ENCODE measurements at regions not wholly inside any gene's neighbourhood (a gene's known extent, or its start where the extent isn't known, plus 50 kb on each side); places are given as distances from the start of the nearest gene placed in this dataset.

DNA sequence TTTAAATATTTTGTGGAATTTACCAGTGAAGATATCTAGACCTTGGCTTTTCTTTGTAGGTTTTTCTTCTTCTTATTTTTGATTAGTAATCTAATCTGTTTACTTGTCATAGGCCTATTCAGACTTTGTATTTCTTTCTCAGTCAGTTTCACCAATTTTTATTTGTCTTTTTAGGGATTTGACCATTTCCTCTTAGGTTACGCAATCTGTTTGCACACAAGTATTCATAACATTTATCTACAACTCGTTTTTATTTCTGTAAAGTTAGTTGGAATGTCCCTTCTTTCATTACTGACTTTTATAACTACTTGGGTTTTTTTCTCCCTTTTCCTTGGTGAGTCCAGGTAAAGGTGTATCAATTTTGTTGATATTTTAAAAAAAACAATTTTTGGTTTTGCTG, 545.7 kb downstream of the AACS start:
- no peak for DNase-seq (ENCODE audit: extremely low read depth, low read depth)
- no peak overlapping the region for H3K4me3 ChIP-seq (replicated peaks; ENCODE audit: low read depth, low read length)
- TF ChIP-seq, protein P1, sequence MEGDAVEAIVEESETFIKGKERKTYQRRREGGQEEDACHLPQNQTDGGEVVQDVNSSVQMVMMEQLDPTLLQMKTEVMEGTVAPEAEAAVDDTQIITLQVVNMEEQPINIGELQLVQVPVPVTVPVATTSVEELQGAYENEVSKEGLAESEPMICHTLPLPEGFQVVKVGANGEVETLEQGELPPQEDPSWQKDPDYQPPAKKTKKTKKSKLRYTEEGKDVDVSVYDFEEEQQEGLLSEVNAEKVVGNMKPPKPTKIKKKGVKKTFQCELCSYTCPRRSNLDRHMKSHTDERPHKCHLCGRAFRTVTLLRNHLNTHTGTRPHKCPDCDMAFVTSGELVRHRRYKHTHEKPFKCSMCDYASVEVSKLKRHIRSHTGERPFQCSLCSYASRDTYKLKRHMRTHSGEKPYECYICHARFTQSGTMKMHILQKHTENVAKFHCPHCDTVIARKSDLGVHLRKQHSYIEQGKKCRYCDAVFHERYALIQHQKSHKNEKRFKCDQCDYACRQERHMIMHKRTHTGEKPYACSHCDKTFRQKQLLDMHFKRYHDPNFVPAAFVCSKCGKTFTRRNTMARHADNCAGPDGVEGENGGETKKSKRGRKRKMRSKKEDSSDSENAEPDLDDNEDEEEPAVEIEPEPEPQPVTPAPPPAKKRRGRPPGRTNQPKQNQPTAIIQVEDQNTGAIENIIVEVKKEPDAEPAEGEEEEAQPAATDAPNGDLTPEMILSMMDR (IDR thresholded peaks at IDR 0.05; ENCODE audit: low read depth, low read length, missing control alignments), result no peak

DNA sequence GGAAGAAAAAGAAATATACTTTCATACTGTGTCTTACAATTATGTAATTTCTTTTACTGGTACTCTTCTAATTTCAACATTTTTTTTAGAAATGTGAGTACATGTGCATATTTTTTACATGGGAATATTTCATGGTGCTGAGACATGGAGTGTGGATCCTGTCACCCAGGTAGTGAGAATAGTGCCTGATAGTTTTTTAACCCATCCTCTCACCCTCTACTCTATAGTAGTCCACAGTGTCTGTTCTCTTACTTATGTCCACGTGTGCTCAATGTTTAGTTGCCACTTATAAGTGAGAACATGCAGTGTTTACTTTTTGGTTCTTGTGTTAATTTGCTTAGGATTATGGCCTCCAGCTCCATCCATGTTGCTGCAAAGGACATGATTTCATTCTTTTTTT, 548.8 kb downstream of the AACS start:
- H3K4me3 ChIP-seq (replicated peaks; ENCODE audit: low read depth, low read length), result no peak overlapping the region
- TF ChIP-seq, protein P1 (IDR thresholded peaks at IDR 0.05; ENCODE audit: low read depth, low read length, missing control alignments), result no peak
- DNase-seq (ENCODE audit: extremely low read depth, low read depth), result no peak

DNA sequence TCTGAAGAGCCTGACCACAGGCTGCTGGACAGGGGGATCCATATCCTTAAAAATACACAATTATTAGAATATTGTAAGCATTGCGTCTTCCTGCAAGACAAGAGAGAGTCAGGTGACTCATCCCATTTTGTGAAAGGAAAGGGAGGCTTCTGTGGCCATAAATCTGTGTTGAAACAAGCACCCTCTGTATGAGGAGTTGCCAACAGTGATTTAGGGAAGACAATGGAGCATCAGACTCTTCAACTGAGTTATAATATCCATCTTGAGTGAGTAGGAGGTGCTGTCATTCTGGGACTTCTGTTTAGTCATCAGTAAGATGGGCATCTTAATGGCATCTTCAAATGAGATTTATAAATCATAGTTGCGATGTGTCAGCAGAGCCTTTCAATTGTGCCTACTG, 554.5 kb downstream of the AACS start:
- no peak overlapping the region for H3K4me3 ChIP-seq (replicated peaks; ENCODE audit: low read depth, low read length)
- TF ChIP-seq, protein P1 (IDR thresholded peaks at IDR 0.05; ENCODE audit: low read depth, low read length, missing control alignments), result no peak
- DNase-seq (ENCODE audit: extremely low read depth, low read depth), result no peak

DNA sequence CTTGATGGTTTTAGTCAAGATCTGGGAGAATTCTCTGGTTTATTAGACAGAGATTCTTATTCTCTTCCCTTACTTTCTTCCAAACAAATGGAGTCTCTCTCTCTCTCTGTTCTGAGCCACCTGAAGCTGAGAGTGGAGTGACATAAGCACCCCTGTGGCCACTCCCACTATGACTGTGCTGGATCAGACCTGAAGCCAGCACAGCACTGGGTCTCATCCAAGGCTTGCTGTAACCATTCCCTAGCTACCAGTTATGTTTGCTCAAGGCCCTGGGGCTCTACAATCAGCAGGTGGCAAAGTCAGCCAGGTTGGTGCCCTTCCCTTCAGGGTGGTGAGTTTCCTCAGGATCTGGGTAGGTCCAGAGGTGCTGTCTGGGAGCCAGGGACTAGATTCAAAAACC, 568.5 kb downstream of the AACS start:
- TF ChIP-seq, protein P1 (IDR thresholded peaks at IDR 0.05; ENCODE audit: low read depth, low read length, missing control alignments), result no peak
- no peak for DNase-seq (ENCODE audit: extremely low read depth, low read depth)

DNA sequence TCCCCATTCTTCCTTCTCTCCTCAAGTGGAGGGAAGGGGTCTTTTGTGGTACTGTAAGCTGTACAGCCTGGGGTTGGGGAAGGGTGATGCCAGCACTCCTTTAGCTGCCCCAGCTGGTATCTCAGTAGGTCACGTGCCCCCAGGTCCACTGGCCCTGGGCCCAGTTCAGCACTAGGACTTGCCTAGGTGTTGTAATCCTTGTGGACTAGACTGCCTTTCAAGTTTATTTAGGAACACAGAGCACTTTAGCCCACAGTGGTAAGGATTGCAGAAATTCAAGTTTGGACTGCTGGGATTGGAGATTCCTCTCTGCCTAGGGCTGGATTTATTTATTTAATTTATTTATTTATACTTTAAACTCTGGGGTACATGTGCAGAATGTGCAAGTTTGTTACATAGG, 569.6 kb downstream of the AACS start:
- DNase-seq (ENCODE audit: extremely low read depth, low read depth), result no peak
- TF ChIP-seq, protein P1 (IDR thresholded peaks at IDR 0.05; ENCODE audit: low read depth, low read length, missing control alignments), result no peak
- H3K4me3 ChIP-seq (replicated peaks; ENCODE audit: low read depth, low read length), result no peak overlapping the region

More for the DNA sequence above, 568.5 kb downstream of the AACS start:
- no peak overlapping the region for H3K4me3 ChIP-seq (replicated peaks; ENCODE audit: low read depth, low read length)

DNA sequence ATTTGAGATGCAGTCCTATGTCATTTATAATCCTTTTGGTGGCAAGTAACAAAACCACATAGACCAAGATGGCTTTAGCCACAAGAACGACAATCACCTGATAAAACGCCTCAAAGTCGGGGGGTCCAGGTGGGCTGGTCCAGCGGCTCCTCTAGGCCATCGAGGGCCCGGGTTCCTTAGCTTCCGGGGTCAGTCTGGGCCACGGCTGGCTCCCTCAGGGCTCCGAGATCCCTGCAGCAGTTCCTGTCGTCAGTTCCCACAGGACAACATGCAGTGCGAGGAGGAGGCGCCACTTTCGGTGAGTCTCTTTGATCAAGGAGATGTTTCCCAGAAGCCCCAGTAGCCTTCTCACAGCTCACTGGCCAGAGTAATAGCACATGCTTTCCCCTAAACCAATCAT, 574.6 kb downstream of the AACS start:
- DNase-seq (ENCODE audit: extremely low read depth, low read depth), result no peak
- TF ChIP-seq, protein P1 (IDR thresholded peaks at IDR 0.05; ENCODE audit: low read depth, low read length, missing control alignments), result no peak
- no peak overlapping the region for H3K4me3 ChIP-seq (replicated peaks; ENCODE audit: low read depth, low read length)

DNA sequence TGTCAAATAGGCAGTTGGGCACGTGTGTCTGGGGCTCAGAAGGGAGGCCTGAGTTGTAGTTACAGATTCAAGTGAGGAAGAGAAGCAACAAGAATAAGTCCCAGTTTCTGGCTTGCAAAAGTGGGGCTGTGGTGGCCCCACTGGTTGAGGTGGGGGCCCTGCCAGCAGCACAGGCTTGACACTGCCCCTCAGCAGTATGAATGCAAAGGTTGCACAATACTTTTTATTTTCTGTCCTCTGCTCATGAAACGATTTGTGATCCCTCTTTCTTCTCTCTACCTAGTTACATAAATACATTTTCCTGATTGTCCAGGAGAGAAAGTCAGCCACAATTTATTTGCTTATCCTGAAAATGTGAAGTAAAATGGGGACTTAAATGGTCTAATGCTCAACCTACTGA, 577.8 kb downstream of the AACS start:
- no peak overlapping the region for H3K4me3 ChIP-seq (replicated peaks; ENCODE audit: low read depth, low read length)
- DNase-seq (ENCODE audit: extremely low read depth, low read depth), result no peak
- TF ChIP-seq, protein P1 (IDR thresholded peaks at IDR 0.05; ENCODE audit: low read depth, low read length, missing control alignments), result no peak
